Upper lobe of left lung (tissue), 4 donors: ENCODE measurements at regions not wholly inside any gene's neighbourhood (a gene's known extent, or its start where the extent isn't known, plus 50 kb on each side); places are given as distances from the start of the nearest gene placed in this dataset.

Source experiments
- CTCF ChIP-seq, 6 experiments: fragments of 450-650 bp in 4 of 6; fragments of 200-600 bp in 2 of 6; sonication (generic) in 2 of 6; IDR thresholded peaks; one replicate each; pipeline ENCODE4 v1.5.1; 2016 to 2019; ENCODE audit warnings: antibody characterized with exemption in 6 of 6
- EP300 ChIP-seq, 4 donors: sonication (generic); formaldehyde crosslinking; IDR thresholded peaks; one replicate each; pipeline ENCODE4 v1.5.1; 2017; ENCODE audit warnings: antibody characterized with exemption in 4 of 4, control low read depth in 2 of 4
- POLR2A ChIP-seq, 4 donors: fragments of 450-650 bp; IDR thresholded peaks; one replicate each; pipeline ENCODE4 v1.5.1; 2016 to 2017; ENCODE audit warnings: antibody characterized with exemption in 4 of 4, mild to moderate bottlenecking in 2 of 4
- POLR2AphosphoS5 ChIP-seq, 2 donors: sonication (generic); formaldehyde crosslinking; IDR thresholded peaks; one replicate each; pipeline ENCODE4 v1.5.1; 2017; ENCODE audit warnings: antibody characterized with exemption in 2 of 2

- TF ChIP-seq CTCF (IDR thresholded peaks at IDR 0.05), result no peak
- TF ChIP-seq EP300 (IDR thresholded peaks at IDR 0.05), result no peak
- no peak for TF ChIP-seq POLR2A (IDR thresholded peaks at IDR 0.05)
- TF ChIP-seq POLR2AphosphoS5 (IDR thresholded peaks at IDR 0.05), result no peak
Observed at GRCh38 chr2:22932288-22932687, 452.7 kb upstream of the KLHL29 start.
